ENCODE measurements at regions not wholly inside any gene's neighbourhood (a gene's known extent, or its start where the extent isn't known, plus 50 kb on each side); places are given as distances from the start of the nearest gene placed in this dataset.

- DNase-seq, result no peak
- no peak overlapping the region for H3K4me3 ChIP-seq (ENCODE audit: insufficient read depth, low read depth, low read length)
- H3K36me3 ChIP-seq (replicated peaks; ENCODE audit: control insufficient read depth, insufficient read depth, low read length), result no peaks in the 10 kb centered on the region
- no peaks in the 10 kb centered on the region for H3K27me3 ChIP-seq (ENCODE audit: control insufficient read depth, insufficient read depth, low read length)
Measured at GRCh38 chr13:70938462-70938861, 830.2 kb upstream of the KLHL1 start.

DNA sequence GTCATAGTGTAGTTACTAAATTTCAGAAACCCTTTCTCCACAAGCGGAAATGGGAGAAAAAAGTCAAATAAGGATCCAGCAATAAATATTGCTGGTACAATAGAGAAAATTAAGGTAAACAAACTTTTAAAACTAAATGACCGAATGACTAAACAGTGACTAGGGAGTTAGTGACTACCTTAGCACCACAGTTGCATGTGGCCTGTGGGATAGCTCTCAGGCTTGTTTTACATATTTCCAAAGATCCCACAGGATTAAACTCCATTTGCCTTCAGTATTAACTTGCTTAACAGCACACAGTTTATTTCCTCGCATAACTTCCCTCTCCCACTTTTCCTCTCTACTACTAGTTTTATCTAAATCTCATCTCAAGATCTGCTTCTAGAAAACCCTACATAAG, 824.3 kb upstream of the KLHL1 start:
- Histone ChIP-seq H3K4me3 (ENCODE audit: insufficient read depth, low read depth, low read length) (no peak overlapping the region), H3K36me3 (replicated peaks; ENCODE audit: control insufficient read depth, insufficient read depth, low read length) (no peaks in the 10 kb centered on the region), H3K27me3 (ENCODE audit: control insufficient read depth, insufficient read depth, low read length) (no peaks in the 10 kb centered on the region)
- DNase-seq, result no peak

DNA sequence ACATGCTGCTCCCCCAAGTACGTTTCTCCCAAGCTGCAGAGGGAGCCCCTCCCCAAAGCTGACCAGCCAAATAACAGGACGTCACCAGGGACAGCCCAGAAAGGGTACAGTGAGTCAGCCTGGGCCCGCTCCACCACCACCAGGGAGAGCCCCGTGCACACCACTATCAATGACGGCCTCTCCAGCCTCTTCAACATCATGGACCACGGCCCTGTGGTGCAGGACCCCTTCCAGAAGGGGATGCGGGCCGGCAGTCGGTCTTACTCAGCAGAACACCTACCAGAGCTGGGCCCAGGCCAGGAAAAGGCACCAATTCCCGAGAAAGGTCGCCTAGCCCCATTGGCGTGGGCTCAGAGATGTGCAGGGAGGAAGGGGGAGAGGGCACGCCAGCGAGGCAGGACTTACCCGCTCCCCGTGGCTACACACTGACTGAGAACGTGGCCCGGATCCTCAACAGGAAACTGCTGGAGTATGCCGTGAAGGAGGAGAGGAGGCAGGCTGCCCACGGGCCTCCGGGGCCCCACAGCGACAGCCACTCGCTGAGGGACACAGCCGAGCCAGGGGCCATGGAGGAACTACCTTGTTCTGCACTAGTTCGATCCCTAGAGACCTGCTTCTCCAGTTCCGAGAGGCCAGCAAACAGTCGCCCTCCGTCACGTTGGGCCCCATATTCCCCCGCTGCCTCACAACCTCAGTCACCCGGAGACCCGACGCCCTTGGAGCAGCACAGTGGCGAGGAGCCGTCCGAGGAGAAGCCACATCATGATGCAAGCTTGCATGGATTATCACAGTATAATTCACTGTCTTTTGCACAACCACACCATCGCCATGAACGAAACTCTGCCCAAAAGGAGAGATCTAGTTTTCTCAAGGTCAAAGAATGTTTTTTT, 815.9 kb upstream of the KLHL1 start:
- Histone ChIP-seq H3K36me3 (replicated peaks; ENCODE audit: control insufficient read depth, insufficient read depth, low read length) (no peaks in the 10 kb centered on the region), H3K4me3 (ENCODE audit: insufficient read depth, low read depth, low read length) (no peak overlapping the region), H3K27me3 (ENCODE audit: control insufficient read depth, insufficient read depth, low read length) (no peaks in the 10 kb centered on the region)
- no peak for DNase-seq

GRCh38 chr13:70911286-70911685, 803.0 kb upstream of the KLHL1 start:
- DNase-seq, result no peak
- Histone ChIP-seq H3K36me3 (replicated peaks; ENCODE audit: control insufficient read depth, insufficient read depth, low read length) (no peaks in the 10 kb centered on the region), H3K4me3 (ENCODE audit: insufficient read depth, low read depth, low read length) (no peak overlapping the region), H3K27me3 (ENCODE audit: control insufficient read depth, insufficient read depth, low read length) (no peaks in the 10 kb centered on the region)

DNA sequence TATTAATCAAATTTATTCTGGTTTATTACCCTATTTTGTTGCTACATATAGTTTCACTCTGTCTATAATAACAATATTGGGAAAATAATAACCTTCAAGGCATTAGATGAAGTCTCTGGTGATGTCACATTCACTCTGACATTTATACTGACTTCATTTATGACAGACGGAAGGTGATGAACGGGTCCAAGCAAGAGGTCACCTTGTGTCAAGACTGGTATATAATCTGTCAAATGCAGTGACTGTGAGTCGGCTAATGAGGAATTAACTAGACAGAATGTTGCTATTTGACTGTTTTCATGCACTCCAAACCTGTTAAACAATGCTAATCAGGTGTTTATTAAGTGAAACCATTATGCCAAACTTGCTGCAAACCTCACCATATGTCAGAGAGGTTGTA, 800.5 kb upstream of the KLHL1 start:
- no peak for DNase-seq
- no peaks in the 10 kb centered on the region for H3K27me3 ChIP-seq (ENCODE audit: control insufficient read depth, insufficient read depth, low read length)

GRCh38 chr13:70905035-70905434, 796.8 kb upstream of the KLHL1 start:
- Histone ChIP-seq H3K4me3 (ENCODE audit: insufficient read depth, low read depth, low read length) (no peak overlapping the region), H3K36me3 (replicated peaks; ENCODE audit: control insufficient read depth, insufficient read depth, low read length) (no peaks in the 10 kb centered on the region), H3K27me3 (ENCODE audit: control insufficient read depth, insufficient read depth, low read length) (no peaks in the 10 kb centered on the region)
- DNase-seq, result no peak

More for the DNA sequence above, 800.5 kb upstream of the KLHL1 start:
- no peaks in the 10 kb centered on the region for H3K36me3 ChIP-seq (replicated peaks; ENCODE audit: control insufficient read depth, insufficient read depth, low read length)
- no peak overlapping the region for H3K4me3 ChIP-seq (ENCODE audit: insufficient read depth, low read depth, low read length)

DNA sequence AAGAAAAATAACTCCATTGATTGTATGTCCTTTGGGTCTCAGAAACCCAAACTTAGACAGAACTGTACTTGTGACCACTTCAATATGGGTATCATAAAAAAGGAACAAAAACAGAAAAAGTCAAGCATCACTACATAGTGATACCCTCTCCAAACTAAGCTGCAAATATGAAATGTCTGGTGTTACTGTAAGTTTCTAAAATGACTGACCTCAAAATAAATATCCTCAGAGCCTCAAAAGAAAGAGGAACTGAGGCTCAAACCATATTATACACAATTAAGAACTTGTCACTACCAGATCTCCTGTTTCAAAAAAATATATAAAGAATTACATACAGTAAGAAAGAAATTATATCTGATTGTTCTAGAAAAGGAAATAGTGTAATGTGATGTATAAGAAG, 787.9 kb upstream of the KLHL1 start:
- no peak for DNase-seq
- no peaks in the 10 kb centered on the region for H3K27me3 ChIP-seq (ENCODE audit: control insufficient read depth, insufficient read depth, low read length)

GRCh38 chr13:70895599-70895998, 787.3 kb upstream of the KLHL1 start:
- Histone ChIP-seq H3K4me3 (ENCODE audit: insufficient read depth, low read depth, low read length) (no peak overlapping the region), H3K36me3 (replicated peaks; ENCODE audit: control insufficient read depth, insufficient read depth, low read length) (no peaks in the 10 kb centered on the region), H3K27me3 (ENCODE audit: control insufficient read depth, insufficient read depth, low read length) (no peaks in the 10 kb centered on the region)
- DNase-seq, result no peak

More for the DNA sequence above, 787.9 kb upstream of the KLHL1 start:
- H3K36me3 ChIP-seq (replicated peaks; ENCODE audit: control insufficient read depth, insufficient read depth, low read length), result no peaks in the 10 kb centered on the region
- H3K4me3 ChIP-seq (ENCODE audit: insufficient read depth, low read depth, low read length), result no peak overlapping the region

DNA sequence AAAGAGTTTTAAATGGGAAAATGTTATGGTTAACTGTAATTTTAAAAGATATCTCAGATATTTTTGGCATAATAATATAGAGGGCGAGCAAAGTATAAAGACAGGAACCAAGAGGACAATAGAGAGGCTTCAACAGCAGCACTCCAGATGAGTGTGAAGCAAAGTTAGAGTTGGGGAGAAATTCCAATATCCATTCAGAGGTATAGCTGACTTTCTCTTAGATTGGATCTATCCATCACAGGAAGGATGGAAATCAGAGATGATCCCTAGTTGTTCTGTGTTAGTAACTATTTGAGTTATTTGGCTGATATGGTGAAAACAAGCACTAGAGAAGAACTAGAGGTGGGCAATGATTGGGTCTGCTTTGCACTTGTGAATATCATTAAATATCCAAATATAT, 786.0 kb upstream of the KLHL1 start:
- Histone ChIP-seq H3K4me3 (ENCODE audit: insufficient read depth, low read depth, low read length) (no peak overlapping the region), H3K36me3 (replicated peaks; ENCODE audit: control insufficient read depth, insufficient read depth, low read length) (no peaks in the 10 kb centered on the region)

DNA sequence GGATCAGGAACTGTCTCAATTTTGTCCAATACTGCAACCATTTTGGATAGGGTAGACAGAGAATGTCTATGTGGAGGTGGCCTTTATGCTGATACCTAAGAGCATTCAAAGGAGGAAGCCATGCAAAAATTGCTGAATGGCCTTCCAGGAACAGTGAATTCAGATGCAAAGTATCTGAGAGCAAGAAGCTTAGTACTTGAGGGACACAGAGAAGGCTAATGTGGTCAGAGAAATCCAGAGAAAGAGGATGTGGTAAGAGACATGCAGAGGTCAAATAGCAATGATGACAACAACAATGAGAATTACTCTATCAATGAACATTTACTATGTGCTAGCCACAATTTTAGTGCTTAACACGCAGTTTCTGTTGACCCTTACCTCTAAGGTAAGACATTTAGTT, 785.6 kb upstream of the KLHL1 start:
- DNase-seq, result no peak
- no peak overlapping the region for H3K4me3 ChIP-seq (ENCODE audit: insufficient read depth, low read depth, low read length)
- no peaks in the 10 kb centered on the region for H3K36me3 ChIP-seq (replicated peaks; ENCODE audit: control insufficient read depth, insufficient read depth, low read length)
- no peaks in the 10 kb centered on the region for H3K27me3 ChIP-seq (ENCODE audit: control insufficient read depth, insufficient read depth, low read length)

More for the DNA sequence above, 786.0 kb upstream of the KLHL1 start:
- DNase-seq, result no peak
- H3K27me3 ChIP-seq (ENCODE audit: control insufficient read depth, insufficient read depth, low read length), result no peaks in the 10 kb centered on the region

DNA sequence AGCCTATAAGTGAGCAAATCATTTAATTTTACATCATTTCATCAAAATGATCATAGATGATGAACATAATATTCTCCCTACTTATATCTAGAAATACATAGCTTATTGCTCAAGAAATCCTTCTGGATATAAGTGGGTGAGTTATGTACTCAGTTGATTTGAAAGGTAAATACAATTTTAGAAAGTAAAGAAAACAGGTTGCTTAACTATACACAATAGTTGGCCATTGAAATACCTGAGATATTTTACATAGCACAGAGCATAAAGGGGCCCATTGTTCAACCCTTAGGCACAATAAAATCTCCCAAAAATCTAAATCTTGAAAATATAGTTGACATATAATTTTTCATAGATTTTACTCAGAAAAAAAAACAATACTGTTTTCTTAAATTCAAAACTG, 782.0 kb upstream of the KLHL1 start:
- no peaks in the 10 kb centered on the region for H3K36me3 ChIP-seq (replicated peaks; ENCODE audit: control insufficient read depth, insufficient read depth, low read length)
- no peaks in the 10 kb centered on the region for H3K27me3 ChIP-seq (ENCODE audit: control insufficient read depth, insufficient read depth, low read length)
- DNase-seq, result no peak

DNA sequence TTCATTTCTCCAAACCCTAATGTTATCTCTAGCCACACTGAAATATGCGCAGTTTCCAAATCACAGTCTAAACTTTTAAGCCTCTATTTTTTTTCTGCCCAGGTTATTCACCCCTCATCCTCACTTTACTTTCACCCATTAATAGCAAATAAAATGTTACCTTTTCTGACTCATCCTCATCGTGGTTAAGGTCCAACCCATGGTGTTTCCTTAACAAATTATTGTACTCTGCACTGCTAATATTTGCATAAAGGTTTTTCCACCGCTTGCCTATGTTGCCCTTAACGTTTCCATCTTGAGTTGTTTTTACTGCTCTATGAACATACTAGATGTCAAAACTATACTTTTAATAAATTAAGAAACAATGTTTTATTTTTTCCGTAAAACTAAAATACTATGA, 780.9 kb upstream of the KLHL1 start:
- DNase-seq, result no peak
- no peak overlapping the region for H3K4me3 ChIP-seq (ENCODE audit: insufficient read depth, low read depth, low read length)
- no peaks in the 10 kb centered on the region for H3K36me3 ChIP-seq (replicated peaks; ENCODE audit: control insufficient read depth, insufficient read depth, low read length)
- no peaks in the 10 kb centered on the region for H3K27me3 ChIP-seq (ENCODE audit: control insufficient read depth, insufficient read depth, low read length)

More for the DNA sequence above, 782.0 kb upstream of the KLHL1 start:
- no peak overlapping the region for H3K4me3 ChIP-seq (ENCODE audit: insufficient read depth, low read depth, low read length)

GRCh38 chr13:70884196-70884595, 775.9 kb upstream of the KLHL1 start:
- Histone ChIP-seq H3K36me3 (replicated peaks; ENCODE audit: control insufficient read depth, insufficient read depth, low read length) (no peaks in the 10 kb centered on the region), H3K27me3 (ENCODE audit: control insufficient read depth, insufficient read depth, low read length) (no peaks in the 10 kb centered on the region), H3K4me3 (ENCODE audit: insufficient read depth, low read depth, low read length) (no peak overlapping the region)
- DNase-seq, result no peak

DNA sequence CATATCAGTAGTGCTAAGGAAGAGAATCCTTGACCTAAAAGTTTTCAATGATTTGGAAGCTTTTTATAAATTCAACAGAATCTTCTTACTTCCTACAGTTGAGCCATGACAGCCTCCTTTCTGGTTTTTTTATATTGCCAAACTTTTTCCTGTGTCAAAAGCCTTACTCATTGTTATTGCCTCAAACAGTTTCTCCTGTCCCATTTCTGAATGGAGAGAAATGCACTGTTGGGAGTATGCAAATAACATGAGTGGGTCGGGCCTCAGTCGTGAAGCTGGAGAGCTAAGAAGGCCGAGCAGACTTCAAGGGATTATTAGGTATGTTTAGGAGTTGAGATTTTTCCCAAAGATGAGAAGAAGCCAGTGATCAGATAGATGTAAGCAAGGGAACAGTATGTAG, 766.4 kb upstream of the KLHL1 start:
- Histone ChIP-seq H3K4me3 (ENCODE audit: insufficient read depth, low read depth, low read length) (no peak overlapping the region), H3K27me3 (ENCODE audit: control insufficient read depth, insufficient read depth, low read length) (no peaks in the 10 kb centered on the region), H3K36me3 (replicated peaks; ENCODE audit: control insufficient read depth, insufficient read depth, low read length) (no peaks in the 10 kb centered on the region)
- no peak for DNase-seq

DNA sequence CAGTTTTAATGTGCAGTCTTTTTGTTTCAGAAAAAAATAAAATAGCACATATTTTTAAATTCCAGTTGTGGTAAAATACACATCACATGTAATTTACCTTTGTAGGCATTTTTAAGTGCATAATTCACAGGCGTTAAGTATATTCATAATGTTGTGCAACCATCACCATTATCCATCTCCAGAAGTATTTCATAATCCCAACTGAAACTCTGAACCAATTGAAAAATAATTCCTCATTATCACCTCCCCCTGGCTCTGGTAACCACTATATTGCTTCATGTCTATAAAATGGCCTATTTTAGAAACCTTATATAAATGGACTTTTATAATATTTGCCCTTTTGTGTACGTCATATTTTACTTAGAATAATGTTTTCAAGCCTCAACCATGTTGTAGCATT, 756.5 kb upstream of the KLHL1 start:
- Histone ChIP-seq H3K4me3 (ENCODE audit: insufficient read depth, low read depth, low read length) (no peak overlapping the region), H3K27me3 (ENCODE audit: control insufficient read depth, insufficient read depth, low read length) (no peaks in the 10 kb centered on the region)

More for the DNA sequence above, 756.5 kb upstream of the KLHL1 start:
- DNase-seq, result no peak
- no peaks in the 10 kb centered on the region for H3K36me3 ChIP-seq (replicated peaks; ENCODE audit: control insufficient read depth, insufficient read depth, low read length)

Measured in H7 (cell line).